ENCODE measurements at regions not wholly inside any gene's neighbourhood (a gene's known extent, or its start where the extent isn't known, plus 50 kb on each side); places are given as distances from the start of the nearest gene placed in this dataset.

GRCh38 chr12:77407931-77408330, 342.6 kb upstream of the E2F7 start:
- no peak overlapping the region for H3K4me2 ChIP-seq (ENCODE audit: low read depth, low read length, poor library complexity, severe bottlenecking)
- no peaks in the 10 kb centered on the region for H3K79me2 ChIP-seq (ENCODE audit: insufficient read depth, low read length)
- H3K27me3 ChIP-seq (ENCODE audit: insufficient read depth, low read length, poor library complexity, severe bottlenecking), result no peaks in the 10 kb centered on the region
- no peaks in the 10 kb centered on the region for H3K9me3 ChIP-seq (ENCODE audit: insufficient read depth, low read depth, low read length)
- no peaks in the 10 kb centered on the region for H3K4me1 ChIP-seq (ENCODE audit: insufficient read depth, low read length, poor library complexity, severe bottlenecking)
- H3K9ac ChIP-seq (ENCODE audit: low read depth, low read length, poor library complexity, severe bottlenecking), result no peak overlapping the region
- no peaks in the 10 kb centered on the region for H4K20me1 ChIP-seq (ENCODE audit: insufficient read depth, low read length, poor library complexity, severe bottlenecking)
- H3K4me3 ChIP-seq (ENCODE audit: low read length, poor library complexity, severe bottlenecking), result no peak overlapping the region
- no peaks in the 10 kb centered on the region for H3K9me2 ChIP-seq (replicated peaks; ENCODE audit: low read depth, low read length)
- H2AFZ ChIP-seq (ENCODE audit: low read length), result no peak overlapping the region
- TF ChIP-seq CTCF (conservative IDR thresholded peaks at IDR 0.05; ENCODE audit: low read length) (no peak), EZH2phosphoT487 (IDR thresholded peaks at IDR 0.05; ENCODE audit: borderline replicate concordance) (no peak)
- H3K36me3 ChIP-seq (ENCODE audit: insufficient read depth, low read length), result no peaks in the 10 kb centered on the region
- no peaks in the 10 kb centered on the region for H3F3A ChIP-seq (ENCODE audit: low read depth)

GRCh38 chr12:77406219-77406905, 341.0 kb upstream of the E2F7 start:
- H4K20me1 ChIP-seq (ENCODE audit: insufficient read depth, low read length, poor library complexity, severe bottlenecking), result no peaks in the 10 kb centered on the region
- H3K9ac ChIP-seq (ENCODE audit: low read depth, low read length, poor library complexity, severe bottlenecking), result no peak overlapping the region
- no peak overlapping the region for H3K4me3 ChIP-seq (ENCODE audit: low read length, poor library complexity, severe bottlenecking)
- H3K9me3 ChIP-seq (ENCODE audit: insufficient read depth, low read depth, low read length), result no peaks in the 10 kb centered on the region
- H2AFZ ChIP-seq (ENCODE audit: low read length), result no peak overlapping the region
- H3K36me3 ChIP-seq (ENCODE audit: insufficient read depth, low read length), result no peaks in the 10 kb centered on the region
- no peaks in the 10 kb centered on the region for H3K4me1 ChIP-seq (ENCODE audit: insufficient read depth, low read length, poor library complexity, severe bottlenecking)
- H3K9me2 ChIP-seq (replicated peaks; ENCODE audit: low read depth, low read length), result no peaks in the 10 kb centered on the region
- H3K27me3 ChIP-seq (ENCODE audit: insufficient read depth, low read length, poor library complexity, severe bottlenecking), result no peaks in the 10 kb centered on the region
- no peaks in the 10 kb centered on the region for H3K79me2 ChIP-seq (ENCODE audit: insufficient read depth, low read length)
- no peak for TF ChIP-seq EZH2phosphoT487 (IDR thresholded peaks at IDR 0.05; ENCODE audit: borderline replicate concordance)
- TF ChIP-seq CTCF (conservative IDR thresholded peaks at IDR 0.05; ENCODE audit: low read length), result no peak
- H3F3A ChIP-seq (ENCODE audit: low read depth), result no peaks in the 10 kb centered on the region
- no peak overlapping the region for H3K4me2 ChIP-seq (ENCODE audit: low read depth, low read length, poor library complexity, severe bottlenecking)

- no peaks in the 10 kb centered on the region for H3K9me3 ChIP-seq (ENCODE audit: insufficient read depth, low read depth, low read length)
- no peaks in the 10 kb centered on the region for H3K9me2 ChIP-seq (replicated peaks; ENCODE audit: low read depth, low read length)
- no peaks in the 10 kb centered on the region for H3K79me2 ChIP-seq (ENCODE audit: insufficient read depth, low read length)
- H3K36me3 ChIP-seq (ENCODE audit: insufficient read depth, low read length), result no peaks in the 10 kb centered on the region
- H3K9ac ChIP-seq (ENCODE audit: low read depth, low read length, poor library complexity, severe bottlenecking), result no peak overlapping the region
- H3K4me3 ChIP-seq (ENCODE audit: low read length, poor library complexity, severe bottlenecking), result no peak overlapping the region
- H3F3A ChIP-seq (ENCODE audit: low read depth), result no peaks in the 10 kb centered on the region
- H3K4me1 ChIP-seq (ENCODE audit: insufficient read depth, low read length, poor library complexity, severe bottlenecking), result no peaks in the 10 kb centered on the region
- no peak overlapping the region for H2AFZ ChIP-seq (ENCODE audit: low read length)
- TF ChIP-seq CTCF (conservative IDR thresholded peaks at IDR 0.05; ENCODE audit: low read length), result no peak
- no peaks in the 10 kb centered on the region for H3K27me3 ChIP-seq (ENCODE audit: insufficient read depth, low read length, poor library complexity, severe bottlenecking)
- no peak overlapping the region for H3K4me2 ChIP-seq (ENCODE audit: low read depth, low read length, poor library complexity, severe bottlenecking)
- no peaks in the 10 kb centered on the region for H4K20me1 ChIP-seq (ENCODE audit: insufficient read depth, low read length, poor library complexity, severe bottlenecking)
Measured at GRCh38 chr12:77402716-77403115, 337.3 kb upstream of the E2F7 start.

All from Loucy (cell line).